ENCODE measurements at regions not wholly inside any gene's neighbourhood (a gene's known extent, or its start where the extent isn't known, plus 50 kb on each side); places are given as distances from the start of the nearest gene placed in this dataset.
"Not testable (repeated sequence)": the region's sequence is repeated elsewhere in the genome, so short reads cannot be mapped to it uniquely, and the experiment has no call there.

DNA sequence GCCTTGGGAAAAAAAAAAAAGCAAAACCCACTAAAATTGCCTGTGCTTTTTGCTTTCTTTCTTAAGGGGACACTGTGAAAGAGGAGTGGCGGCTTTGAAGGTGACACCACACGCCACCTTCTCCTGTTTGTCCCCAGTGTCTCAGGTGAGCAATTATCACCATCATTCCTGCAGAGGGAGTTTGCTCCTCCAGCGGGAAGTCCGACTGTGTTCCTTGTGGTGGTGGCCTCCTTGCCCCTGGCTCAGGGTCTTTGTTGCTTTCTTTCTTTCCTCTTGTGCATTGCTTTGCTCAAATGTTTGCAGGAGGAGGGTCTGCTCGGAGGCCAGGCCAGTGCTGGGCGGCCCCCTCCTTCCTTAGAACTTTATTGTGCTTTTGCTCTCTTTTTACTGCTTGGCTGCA is 164.3 kb upstream of the CXCR4 start:
- no peak for DNase-seq (ENCODE audit: low spot score)

DNA sequence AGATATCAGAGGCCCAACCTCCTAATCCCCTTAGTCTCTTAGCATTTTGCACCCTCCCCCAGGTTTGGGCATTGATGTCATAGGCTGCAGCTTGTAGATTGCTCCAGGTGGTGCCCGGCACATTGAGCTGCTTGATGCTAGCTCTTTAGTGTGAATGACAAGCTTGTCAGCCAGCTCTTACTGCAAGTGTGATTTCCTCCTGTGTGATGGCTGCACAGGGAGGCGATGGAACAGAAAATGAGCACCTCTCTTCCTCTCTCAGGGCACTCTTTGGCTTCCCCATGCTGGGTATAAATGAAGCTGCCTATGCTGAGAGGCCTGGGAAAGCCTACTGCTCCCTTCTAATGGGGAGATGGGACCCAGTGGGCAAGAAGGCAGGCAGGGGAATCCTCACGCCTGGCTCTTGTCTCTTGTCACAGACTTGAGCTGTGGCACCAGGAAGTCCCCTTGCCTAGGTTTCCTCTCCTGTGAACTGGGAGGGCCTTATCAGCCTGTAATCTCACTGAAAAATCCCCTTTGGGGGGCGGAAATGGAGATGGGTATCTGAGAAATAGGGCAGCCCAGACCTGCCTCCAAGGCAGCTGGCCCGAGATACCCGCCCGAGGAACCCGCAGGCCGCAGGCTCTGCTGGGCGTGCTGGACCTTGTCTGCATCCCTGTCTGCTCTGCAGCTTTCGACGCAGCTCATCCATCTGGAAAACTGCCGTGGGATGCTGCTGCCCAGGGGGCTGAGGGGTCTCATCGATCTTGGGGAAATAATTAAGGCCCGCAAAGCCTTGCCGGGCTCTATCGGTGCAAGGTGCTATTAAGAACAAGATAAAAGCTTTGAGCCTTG is 163.5 kb upstream of the CXCR4 start:
- DNase-seq (ENCODE audit: low spot score), result no peak

DNA sequence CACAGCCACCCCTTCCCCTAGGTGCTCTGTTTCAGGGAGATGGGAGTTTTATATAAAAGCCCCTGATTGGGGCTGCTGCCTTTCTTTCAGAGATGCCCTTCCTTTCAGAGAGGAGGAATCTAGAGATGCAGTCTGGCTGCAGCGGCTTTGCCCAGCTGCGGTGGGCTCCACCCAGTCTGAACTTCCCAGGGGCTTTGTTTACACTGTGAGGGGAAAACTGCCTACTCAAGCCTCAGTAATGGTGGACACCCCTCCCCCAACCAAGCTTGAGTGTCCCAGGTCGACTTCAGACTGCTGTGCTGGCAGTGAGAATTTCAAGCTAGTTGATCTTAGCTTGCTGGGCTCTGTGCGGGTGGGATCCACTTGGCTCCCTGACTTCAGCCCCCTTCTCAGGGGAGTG is 148.4 kb upstream of the CXCR4 start:
- DNase-seq (ENCODE audit: low spot score), result not testable (repeated sequence)

DNA sequence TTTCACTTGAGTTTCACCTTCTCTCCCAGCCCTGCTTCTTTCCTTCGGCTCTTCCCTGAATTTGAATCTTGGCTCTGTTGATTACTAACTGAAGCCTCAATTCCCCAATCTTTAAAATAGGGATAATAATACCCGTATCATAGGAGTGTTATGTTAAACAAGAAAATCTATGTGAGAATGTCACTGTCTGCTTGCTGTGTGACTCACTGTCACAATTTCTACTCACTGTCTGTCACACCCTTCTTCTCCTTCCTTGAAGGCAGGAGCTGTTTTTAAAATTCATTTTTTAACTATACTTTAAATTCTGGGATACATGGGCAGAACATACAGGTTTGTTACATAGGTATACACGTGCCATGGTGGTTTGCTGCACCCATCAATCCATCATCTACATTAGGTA is 141.6 kb upstream of the CXCR4 start:
- DNase-seq (ENCODE audit: low spot score), result no peak

DNA sequence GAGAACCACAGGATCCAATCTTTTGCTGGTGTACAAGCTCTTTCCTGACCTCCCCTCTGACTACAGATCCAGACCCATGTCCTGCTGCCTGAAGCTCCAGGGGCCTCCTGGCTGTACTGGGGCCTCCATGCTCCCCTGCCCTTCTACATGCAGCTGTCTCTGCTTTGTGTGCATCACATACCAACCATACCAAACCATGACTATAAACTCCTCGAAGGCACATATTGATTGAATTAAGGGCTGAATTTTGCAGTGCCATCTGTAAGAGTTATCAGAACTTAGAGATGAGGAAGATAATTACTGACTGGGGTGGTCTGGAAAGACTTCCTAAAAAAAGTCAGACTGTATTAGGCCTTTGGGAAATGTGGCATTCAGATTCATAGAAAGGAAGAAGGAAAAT is 139.9 kb upstream of the CXCR4 start:
- DNase-seq (ENCODE audit: low spot score), result no peak

DNA sequence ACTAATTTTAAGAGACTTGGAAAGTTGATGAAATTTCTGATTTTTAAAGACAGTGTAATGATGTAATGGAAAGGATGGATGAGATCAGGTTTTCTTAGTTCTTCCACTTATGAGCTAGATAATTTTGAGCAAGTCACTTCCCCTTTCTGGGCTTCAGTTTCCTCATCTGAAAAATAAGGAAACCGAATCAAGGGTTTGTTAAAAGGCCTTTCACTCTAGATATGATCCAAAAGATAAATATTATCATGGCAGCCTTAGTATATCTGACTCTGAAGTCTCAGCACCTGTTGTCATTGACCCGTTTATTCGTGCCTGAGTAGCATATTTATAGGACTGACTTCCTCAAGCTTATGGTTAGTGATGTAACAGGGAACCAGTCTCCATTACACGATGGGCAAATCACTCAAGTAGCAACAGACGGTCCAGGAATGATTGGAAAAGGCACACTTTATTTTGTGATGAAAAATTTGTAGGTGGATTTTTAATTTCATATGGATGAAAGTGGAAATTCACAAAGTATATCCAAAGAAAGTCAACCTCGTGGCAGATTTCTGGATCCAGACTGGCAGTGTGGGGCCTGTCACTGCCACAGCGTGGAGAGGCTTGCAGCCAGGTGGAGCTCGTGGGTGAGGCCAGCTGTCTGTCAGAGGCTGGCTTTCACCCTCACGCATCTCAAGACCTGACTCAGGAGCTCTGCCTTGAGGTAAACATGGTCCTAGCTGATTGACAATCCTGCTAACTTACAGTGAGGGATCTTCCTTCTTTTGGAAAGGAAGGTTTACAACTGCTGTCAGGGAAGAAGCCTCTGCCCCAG is 137.9 kb upstream of the CXCR4 start:
- DNase-seq (ENCODE audit: low spot score), result no peak

DNA sequence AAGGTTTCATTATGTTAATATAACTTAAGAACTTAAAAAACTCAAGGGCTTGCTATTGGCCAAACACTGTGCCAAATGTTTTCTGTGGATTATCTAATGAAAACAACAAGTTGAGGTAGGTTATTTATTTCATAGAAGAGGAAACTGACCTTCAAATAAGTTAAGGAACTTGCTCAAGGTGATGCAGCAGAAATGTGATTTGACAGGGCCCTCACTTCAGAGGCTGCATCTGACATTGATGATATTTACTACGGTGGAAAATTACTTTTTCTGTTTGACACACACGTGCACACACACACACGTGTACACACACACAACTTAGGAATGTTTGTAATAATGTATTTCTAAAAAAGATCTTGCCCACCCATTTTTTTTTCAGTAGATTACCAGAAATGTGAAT is 137.2 kb upstream of the CXCR4 start:
- DNase-seq (ENCODE audit: low spot score), result no peak

DNA sequence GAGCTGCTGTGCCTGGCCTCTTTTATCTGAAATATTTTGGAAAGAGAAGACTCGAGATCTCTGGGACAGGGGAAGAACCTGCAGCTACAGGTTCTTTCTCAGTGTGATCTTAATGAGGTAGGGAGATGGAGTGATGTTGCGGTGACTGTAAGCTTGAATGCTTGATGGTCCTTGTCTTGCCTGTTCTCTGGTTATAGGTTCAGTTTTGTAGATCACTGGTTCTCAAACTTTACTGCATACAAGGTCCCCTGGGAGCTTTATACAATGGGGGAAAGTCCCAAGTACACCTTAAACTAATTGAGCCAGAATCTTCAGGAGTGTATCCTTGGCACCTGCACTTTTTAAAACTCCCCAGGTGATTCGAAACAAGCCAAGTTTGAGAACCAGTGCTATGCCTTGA is 136.7 kb upstream of the CXCR4 start:
- DNase-seq (ENCODE audit: low spot score), result no peak

DNA sequence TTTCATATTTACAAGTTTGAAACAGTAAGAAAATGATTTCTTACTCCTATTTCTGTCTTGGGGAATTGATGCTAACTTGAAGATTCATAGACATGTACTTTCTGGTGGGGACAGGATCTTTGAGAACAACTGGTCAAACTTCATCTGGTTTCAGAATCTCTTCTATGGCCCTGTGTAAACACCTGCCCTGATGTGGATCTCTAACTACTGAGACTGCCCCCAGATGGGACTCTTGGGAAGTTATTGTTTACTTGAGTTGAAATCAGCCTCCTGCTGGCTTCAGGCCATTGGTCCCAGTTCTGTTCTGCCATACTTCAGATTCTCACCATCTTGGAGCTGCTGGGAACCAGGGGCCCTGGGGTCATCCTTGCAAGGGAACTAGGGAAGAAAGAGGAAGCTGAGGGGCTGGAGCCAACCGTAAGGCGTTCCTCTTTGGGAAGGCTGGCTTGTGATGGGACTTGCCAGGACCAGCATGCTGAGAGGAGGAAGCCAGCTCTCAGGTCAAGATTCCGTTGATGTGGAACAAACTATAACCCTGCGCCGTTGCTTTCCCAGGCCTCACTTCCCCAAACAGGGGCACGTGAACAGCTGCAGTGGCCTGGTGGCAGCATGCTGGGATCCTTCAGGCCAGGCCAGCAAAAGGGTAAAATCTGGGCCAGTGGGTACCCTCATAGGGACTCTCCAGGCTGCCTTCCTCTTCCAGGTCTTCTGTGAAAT is 135.5 kb upstream of the CXCR4 start:
- no peak for DNase-seq (ENCODE audit: low spot score)

DNA sequence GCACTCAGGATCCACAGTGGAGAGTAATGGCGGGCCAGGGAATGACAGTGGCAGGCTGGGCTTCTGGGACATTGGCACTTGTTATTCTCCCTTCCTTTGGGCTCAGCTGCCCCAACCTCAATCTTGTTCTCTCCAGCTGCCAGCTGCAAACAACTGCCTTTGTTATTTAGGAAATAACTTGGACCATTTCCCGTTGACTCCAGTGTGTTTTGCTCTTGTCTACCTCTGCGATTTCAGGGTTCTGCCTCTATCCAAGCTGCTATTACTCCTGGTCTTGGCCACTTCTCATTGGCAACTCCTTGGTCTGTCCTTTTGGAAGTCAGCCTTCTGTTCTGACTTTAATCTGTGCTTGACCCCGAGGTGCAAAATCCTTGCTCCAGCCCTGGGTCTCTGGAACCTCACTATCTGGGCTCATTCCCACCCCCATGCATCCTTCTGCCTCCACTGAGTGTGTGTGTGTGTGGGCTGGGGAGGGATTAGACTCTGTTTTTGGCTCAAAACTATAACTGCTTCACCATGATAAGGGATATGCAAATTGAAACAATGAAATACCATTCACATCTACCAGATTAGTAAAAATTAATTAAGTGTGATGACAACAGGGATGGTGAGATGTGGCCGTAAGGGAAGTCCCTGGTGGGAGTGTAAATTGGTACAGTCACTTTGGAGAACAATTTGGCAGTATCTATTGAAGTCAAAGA is 134.1 kb upstream of the CXCR4 start:
- DNase-seq (ENCODE audit: low spot score), result no peak

DNA sequence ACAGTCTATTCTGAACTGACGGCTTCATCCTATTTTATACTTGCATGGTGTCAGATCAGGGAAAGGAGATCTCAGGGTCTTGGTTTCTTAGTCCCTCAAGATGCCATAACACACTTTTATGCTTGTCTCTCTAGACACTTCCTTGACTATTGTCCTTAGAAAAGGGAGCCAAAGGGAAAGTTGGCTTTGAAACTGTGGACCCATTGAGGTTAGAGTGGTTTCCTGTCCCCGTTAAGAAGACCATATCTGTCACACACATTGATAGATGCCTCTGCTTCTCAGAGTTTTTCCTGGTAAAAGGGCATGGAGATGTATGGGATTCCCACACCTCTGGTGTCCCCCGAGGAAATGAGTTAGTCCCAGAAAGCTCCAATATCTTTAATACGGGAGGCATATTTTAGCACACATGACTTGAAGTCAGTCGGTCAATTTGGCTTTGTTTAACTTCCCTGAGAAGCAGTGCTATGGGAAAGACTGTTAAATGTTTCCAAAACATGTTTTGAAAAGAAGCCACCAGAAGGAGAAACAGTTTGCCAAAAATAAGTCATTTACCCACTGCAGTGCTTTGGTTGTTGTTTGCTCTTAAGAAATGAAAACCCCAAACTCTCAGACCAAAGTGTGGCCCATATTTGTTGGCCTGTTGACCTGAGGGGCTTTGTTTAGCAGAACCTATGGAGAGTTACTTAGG is 133.4 kb upstream of the CXCR4 start:
- no peak for DNase-seq (ENCODE audit: low spot score)

DNA sequence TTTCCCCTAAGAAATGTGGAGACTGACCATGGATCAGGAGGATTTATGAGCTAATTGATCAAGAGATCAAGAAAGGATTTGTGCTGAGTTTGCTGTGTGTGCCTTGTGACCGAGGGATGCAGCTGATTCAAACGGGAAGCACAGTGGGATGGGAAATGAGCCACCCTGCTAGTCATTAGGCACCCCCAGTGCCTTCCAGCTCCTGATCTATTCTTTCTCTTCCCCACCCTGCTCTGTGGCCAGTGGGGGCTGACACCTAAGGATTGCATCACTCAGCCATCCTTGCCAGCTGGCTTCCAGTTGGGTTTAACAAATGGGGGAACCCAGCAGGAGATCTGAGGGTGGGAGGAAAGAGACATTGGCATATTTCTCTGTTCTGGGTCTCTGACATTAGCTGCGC is 132.2 kb upstream of the CXCR4 start:
- DNase-seq (ENCODE audit: low spot score), result no peak

DNA sequence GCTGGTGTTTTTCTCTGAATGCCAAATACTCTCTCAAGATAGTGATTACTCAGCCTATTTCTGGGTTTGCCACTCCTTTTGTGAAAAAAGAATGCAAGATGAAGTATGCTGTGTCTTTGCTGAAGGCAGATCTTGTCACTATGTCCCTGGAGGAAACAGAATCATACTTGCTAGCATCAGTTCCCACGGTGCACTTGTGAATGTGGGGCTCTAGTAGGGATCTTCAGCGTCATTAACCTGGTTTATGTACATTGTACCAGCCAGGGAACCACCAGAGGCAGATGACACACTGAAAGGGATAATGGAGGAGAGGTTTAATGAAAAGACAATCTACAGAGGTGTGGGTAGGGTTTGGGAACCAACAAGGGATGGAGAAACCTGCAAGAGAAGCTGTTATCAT is 131.0 kb upstream of the CXCR4 start:
- no peak for DNase-seq (ENCODE audit: low spot score)

DNA sequence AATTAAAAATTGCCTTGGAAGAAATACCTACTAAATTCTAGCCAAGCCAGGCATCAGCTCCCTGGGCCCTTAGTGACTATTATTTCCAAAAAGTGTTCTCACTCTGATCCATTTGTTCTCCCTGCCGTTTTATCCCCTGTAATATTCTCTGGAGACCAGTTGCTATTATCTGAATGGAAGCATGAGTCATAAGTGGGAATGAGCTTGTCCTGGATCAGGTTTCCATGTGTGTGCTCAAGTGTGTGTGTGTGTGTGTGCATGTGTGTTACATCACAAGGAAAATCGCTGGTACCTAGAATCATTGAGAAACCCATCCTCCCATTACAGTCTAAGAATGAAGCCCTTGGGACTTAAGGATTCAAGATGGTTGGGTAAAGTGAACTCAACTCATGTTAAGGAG is 130.3 kb upstream of the CXCR4 start:
- DNase-seq (ENCODE audit: low spot score), result no peak

DNA sequence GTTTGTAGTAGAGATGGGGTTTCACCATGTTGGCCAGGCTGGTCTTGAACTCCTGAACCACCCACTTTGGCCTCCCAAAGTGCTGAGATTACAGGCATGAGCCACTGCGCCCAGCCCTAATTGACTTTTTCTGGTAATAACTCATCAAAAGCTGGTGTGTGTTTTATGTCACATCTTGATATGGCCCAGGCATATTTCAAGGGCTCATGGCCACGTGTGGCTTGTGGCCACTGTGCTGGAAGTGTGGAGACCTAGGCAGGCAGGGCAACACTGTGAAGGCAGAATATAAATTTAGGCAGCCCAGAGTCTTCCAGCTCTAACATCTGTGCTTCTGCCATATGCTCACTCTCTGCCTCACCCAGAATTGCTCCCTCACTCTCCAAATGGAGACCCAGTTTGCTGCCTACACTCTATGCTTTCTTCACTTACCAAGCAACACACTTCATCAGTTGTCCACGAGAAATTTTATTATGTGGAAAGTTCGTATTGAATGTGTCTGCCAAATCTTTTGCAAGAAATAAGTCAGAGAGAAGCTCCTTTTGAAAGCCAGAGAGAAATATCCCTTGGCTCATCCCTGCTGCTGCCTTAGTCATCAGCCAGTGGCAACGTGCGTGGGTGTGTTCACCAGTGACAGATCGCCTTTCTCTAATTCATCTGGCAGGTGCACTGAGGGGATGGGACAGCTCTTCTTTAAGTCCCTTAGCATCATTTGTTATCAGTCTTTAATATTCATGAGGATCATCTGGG is 129.4 kb upstream of the CXCR4 start:
- no peak for DNase-seq (ENCODE audit: low spot score)

DNA sequence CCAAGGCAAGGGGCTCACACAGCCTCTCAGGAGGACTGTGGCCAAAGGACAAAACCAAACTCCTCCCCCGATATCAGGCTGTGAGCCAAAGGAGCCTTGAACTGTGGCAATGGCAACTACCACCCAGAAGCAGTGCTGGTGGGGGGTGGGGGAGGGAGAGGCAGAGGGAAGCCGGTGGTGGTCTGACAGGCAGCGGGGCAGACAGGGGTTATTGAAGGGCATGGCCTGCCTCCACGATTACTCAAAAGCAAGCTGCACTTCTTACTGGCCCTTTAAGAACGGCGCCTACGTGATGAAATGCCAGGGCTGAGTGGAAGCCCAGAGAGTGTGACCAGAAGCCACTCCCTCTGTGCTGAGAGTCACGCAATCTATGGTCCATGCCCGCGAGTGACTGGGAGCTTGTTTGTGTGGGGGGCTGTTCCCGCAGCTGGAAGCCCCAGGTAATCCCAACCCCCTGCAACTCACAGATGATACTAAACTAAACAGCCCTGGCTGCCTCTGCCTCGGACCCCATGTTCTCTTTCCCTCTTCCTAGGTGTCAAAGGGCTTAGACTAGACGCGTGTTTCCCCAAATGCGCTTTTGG is 128.2 kb upstream of the CXCR4 start:
- DNase-seq (ENCODE audit: low spot score), result no peak

DNA sequence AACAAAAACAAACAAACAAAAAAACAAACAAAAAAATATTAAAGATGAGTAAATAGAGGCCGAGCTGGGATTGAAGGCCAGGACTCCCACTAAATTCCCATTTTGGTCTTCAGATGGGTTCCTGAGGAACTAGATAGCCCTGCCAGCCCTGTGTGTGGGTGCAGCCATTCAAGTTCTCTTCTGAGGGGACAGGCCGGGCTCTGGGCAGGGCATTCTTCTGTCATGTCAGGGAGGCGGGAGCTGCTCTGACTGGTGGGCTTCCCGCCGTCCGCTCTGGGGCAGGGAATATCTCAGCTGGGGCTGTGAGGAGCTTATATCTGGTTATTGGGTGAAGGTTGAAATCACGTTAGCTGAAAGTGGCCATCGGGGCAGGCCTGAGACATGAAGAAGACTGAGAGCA is 127.3 kb upstream of the CXCR4 start:
- DNase-seq (ENCODE audit: low spot score), result no peak

DNA sequence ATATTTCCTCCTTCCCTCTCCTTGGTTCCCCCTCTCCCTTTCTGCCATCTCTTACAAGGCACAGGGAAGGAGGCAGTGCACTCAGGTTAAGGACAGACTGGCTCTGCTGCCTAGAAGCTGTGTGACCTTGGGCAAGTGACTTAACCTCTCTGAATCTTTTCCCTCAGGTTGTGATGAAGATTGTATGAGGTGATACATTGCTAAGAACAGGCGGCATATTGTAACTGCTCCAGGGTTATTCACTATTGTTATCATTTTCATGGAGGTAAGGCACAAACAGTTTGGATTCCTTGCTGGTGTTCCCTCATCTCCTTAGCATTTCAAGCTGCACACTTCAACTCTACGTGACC is 126.6 kb upstream of the CXCR4 start:
- no peak for DNase-seq (ENCODE audit: low spot score)

DNA sequence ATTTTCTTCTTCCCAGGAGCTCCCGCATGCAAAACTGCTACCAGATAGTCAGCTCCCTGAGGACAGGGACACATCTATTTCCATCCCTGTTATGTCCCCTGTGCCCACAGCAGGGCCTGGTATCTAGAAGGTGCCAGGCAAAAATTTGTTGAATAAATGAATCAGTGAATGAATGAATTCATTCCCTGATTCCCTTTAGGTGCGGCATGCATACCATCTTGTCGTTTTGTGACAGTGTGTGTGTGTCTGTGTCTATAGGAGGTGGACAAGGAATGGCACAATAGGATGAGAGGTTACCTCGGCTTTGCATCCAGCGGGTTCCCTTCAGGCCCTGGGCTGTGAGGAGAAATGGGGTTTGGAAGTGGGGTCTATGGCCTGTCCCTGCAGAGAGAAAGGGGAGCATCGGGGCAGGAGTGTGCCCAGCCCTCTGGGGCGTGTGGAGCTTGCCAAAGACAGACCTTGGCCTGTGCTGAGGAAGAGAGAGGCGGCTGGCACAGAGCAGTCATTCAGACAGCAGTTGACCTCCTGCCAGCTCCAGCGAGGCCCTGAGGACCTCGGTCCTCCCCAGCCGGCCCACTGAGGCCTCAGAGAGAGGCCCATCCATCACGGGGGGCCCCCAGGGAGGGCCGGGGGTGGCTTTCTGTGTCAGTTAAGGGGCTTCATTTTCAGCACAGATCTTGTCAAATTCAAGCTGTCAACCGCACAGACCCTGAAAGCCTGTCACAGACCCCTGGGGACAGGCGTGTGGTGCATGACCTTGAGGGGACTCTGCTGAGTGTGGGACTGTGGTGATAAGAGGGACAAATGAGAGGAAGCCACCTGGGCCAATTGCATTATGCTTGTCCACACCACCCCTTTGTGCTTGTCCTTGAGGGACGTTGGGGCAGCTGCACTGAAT is 125.9 kb upstream of the CXCR4 start:
- no peak for DNase-seq (ENCODE audit: low spot score)
